GM12873 (cell line): ENCODE measurements at regions not wholly inside any gene's neighbourhood (a gene's known extent, or its start where the extent isn't known, plus 50 kb on each side); places are given as distances from the start of the nearest gene placed in this dataset.

Source experiments
- TF ChIP-seq, protein P1 (sequence below): IDR thresholded peaks from 2 replicates; pipeline ENCODE4 v1.5.1; 2012; ENCODE audit warnings: low read depth, mild to moderate bottlenecking, moderate library complexity, low read length, control low read depth; ENCODE audit not compliant: insufficient read depth; ENCODE audit errors: missing control alignments

GRCh38 chr13:21234526-21234925 lies 58.1 kb downstream of the MRPL57 start:
- TF ChIP-seq, protein P1, sequence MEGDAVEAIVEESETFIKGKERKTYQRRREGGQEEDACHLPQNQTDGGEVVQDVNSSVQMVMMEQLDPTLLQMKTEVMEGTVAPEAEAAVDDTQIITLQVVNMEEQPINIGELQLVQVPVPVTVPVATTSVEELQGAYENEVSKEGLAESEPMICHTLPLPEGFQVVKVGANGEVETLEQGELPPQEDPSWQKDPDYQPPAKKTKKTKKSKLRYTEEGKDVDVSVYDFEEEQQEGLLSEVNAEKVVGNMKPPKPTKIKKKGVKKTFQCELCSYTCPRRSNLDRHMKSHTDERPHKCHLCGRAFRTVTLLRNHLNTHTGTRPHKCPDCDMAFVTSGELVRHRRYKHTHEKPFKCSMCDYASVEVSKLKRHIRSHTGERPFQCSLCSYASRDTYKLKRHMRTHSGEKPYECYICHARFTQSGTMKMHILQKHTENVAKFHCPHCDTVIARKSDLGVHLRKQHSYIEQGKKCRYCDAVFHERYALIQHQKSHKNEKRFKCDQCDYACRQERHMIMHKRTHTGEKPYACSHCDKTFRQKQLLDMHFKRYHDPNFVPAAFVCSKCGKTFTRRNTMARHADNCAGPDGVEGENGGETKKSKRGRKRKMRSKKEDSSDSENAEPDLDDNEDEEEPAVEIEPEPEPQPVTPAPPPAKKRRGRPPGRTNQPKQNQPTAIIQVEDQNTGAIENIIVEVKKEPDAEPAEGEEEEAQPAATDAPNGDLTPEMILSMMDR, result no peak

DNA sequence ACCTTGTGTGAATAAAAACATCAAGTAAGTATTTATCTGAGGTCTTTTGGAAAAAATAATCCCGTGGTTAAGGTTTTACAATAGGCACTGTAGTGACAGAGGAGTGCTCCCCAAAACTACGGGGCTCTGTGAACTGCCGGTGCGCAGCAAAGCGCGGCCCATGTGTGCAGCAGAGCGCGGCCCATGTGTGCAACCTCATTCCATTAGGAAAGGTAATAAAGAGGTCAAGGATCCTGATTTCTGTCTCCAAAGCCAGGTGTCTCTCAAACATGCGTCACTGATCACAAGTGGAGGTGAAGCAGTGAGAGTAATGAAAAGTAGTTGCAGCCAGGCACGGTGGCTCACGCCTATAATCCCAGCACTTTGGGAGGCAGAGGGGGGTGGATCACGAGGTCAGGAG lies 58.7 kb downstream of the MRPL57 start:
- TF ChIP-seq, protein P1, result no peak

DNA sequence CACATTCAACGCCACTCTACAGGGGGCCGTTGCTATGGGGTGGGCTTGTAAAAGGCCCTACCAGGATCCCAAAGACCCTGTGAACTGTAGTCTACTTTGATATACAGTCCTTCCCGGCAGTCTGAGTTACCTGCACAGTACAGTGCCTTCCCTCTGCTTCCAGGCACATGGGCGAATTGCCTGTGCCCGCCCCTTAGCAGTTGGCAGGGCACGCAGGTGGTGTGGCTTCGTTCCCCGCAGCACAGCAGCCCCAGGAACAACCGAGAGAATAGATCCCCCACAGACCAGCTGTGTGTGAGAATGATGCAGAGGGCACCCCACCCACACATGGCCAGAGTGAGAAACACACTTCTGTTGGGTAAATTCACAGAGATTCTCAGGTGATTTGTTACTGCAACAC lies 60.6 kb downstream of the MRPL57 start:
- TF ChIP-seq, protein P1, result no peak

DNA sequence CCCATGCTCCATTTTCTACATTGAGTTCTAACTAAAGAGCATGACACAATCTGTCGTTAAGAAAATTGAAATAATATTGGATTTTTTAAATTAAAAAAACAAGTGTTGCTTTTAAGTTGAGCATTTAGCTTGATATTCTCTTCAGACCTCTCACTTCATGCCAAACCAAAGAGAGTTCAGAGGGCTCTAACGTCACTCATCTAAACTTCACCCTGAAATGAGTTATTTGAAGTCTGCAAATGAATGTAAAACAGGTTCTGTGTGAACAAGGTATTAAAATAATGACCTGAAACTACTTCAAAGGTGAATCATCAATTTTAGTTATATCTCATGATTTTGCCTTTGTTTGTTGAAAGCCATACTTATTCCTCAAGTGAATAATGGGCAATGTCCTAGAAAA lies 61.8 kb downstream of the MRPL57 start:
- TF ChIP-seq, protein P1, result no peak

DNA sequence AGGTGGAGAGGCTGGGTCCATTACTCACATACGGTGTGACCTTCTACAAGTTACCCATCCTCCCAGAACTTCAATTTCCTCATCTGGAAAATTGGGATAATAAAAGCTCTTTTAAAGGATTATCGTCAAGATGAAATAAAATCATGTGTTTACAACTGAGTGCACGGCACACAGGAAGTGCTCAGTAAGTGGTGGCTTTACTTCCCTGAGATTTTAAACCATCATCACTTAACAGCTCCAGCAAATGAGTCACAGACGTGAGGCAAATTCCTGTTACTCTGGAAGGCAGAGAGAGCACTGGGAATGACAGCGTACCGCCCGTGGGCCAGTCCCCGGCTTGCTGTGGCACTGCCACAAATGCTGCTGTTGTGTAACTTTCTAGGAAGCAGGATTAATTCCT lies 64.1 kb downstream of the MRPL57 start:
- TF ChIP-seq, protein P1, result no peak

- TF ChIP-seq, protein P1, result no peak
These were observed 65.8 kb downstream of the MRPL57 start for GRCh38 chr13:21242236-21242635.

DNA sequence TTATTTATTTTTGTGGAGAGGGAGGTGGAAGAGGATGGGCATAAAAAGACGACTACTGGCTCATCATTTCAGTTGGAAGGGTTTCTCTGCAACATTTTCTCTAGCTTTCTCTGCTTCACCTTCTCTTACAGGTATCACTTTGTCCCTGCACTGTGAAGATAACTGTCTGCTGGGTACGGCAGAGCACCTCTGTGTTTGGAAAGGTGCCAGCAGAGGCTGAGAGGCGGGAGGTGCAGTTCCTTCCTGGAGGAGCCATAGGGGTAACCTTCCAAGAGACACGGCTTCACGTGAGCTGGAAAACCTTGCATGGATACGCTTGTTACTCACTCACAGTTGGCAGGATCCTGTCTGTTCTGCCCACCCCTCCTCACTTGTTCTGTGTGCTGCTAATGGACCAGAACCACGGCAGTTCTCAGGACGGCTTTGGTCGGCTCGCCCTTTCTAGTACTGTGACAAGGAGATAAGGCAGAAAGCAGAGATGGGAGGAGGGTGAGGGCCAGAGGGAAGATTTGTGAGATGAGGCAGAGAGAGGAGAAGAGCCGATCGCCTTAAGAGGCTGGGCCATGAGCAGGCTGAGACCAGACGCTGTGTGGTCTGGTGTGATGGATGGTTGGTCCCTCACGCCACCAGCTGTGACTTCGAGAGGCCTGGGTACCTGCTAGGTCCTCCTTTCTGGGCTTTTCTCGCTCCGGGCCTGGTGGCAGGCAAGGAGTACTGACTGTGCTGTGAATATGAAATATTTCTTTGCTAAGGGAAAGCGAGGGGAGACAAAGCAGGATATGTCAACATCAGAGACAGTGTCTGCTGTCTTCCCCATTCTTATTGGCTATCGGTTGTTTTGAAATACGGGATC lies 66.8 kb downstream of the MRPL57 start:
- TF ChIP-seq, protein P1, result no peak
